ENCODE measurements at regions not wholly inside any gene's neighbourhood (a gene's known extent, or its start where the extent isn't known, plus 50 kb on each side); places are given as distances from the start of the nearest gene placed in this dataset.

- no peak for DNase-seq (ENCODE audit: low read depth)
Observed at GRCh38 chr4:181502611-181503010, 740.6 kb upstream of the TENM3 start.

- DNase-seq (ENCODE audit: low read depth), result no peak
Observed at GRCh38 chr4:181503687-181504390, 739.4 kb upstream of the TENM3 start.

GRCh38 chr4:181504924-181505323 lies 738.3 kb upstream of the TENM3 start:
- DNase-seq (ENCODE audit: low read depth), result no peak

- no peak for DNase-seq (ENCODE audit: low read depth)
Observed at GRCh38 chr4:181507180-181507835, 735.9 kb upstream of the TENM3 start.

GRCh38 chr4:181507938-181508337 lies 735.3 kb upstream of the TENM3 start:
- no peak for DNase-seq (ENCODE audit: low read depth)

- DNase-seq (ENCODE audit: low read depth), result no peak
Observed at GRCh38 chr4:181508601-181509000, 734.6 kb upstream of the TENM3 start.

GRCh38 chr4:181509073-181509472 lies 734.1 kb upstream of the TENM3 start:
- no peak for DNase-seq (ENCODE audit: low read depth)

GRCh38 chr4:181517491-181517890 lies 725.7 kb upstream of the TENM3 start:
- no peak for DNase-seq (ENCODE audit: low read depth)

- no peak for DNase-seq (ENCODE audit: low read depth)
Observed at GRCh38 chr4:181520790-181521189, 722.4 kb upstream of the TENM3 start.

GRCh38 chr4:181523973-181524372 lies 719.2 kb upstream of the TENM3 start:
- DNase-seq (ENCODE audit: low read depth), result no peak

GRCh38 chr4:181524499-181524898 lies 718.7 kb upstream of the TENM3 start:
- DNase-seq (ENCODE audit: low read depth), result no peak

- DNase-seq (ENCODE audit: low read depth), result no peak
Observed at GRCh38 chr4:181525634-181526033, 717.6 kb upstream of the TENM3 start.

GRCh38 chr4:181528570-181529184 lies 714.5 kb upstream of the TENM3 start:
- DNase-seq (ENCODE audit: low read depth), result no peak

- DNase-seq (ENCODE audit: low read depth), result no peak
Observed at GRCh38 chr4:181529537-181529936, 713.7 kb upstream of the TENM3 start.

- DNase-seq (ENCODE audit: low read depth), result no peak
Observed at GRCh38 chr4:181536196-181536746, 706.9 kb upstream of the TENM3 start.

GRCh38 chr4:181536811-181537434 lies 706.3 kb upstream of the TENM3 start:
- DNase-seq (ENCODE audit: low read depth), result no peak

- DNase-seq (ENCODE audit: low read depth), result no peak
Observed at GRCh38 chr4:181538431-181538830, 704.8 kb upstream of the TENM3 start.

- DNase-seq (ENCODE audit: low read depth), result no peak
Observed at GRCh38 chr4:181541396-181541795, 701.8 kb upstream of the TENM3 start.

- no peak for DNase-seq (ENCODE audit: low read depth)
Observed at GRCh38 chr4:181548873-181549575, 694.2 kb upstream of the TENM3 start.

- no peak for DNase-seq (ENCODE audit: low read depth)
Observed at GRCh38 chr4:181549576-181550188, 693.5 kb upstream of the TENM3 start.

GRCh38 chr4:181550381-181550780 lies 692.8 kb upstream of the TENM3 start:
- DNase-seq (ENCODE audit: low read depth), result no peak

- DNase-seq (ENCODE audit: low read depth), result no peak
Observed at GRCh38 chr4:181559637-181560036, 683.6 kb upstream of the TENM3 start.

Data from activated T-helper 1 cell treated with Interleukin-2 at 50 U/mL for 16 hours (primary cell).